Central memory CD4-positive, alpha-beta T cell (primary cell): ENCODE measurements at regions not wholly inside any gene's neighbourhood (a gene's known extent, or its start where the extent isn't known, plus 50 kb on each side); places are given as distances from the start of the nearest gene placed in this dataset.

Source experiments
- DNase-seq: peaks from one replicate; pipeline ENCODE4 v3.0.0; 2022

GRCh38 chr14:97273540-97273939 is 476.4 kb downstream of the VRK1 start:
- no peak for DNase-seq

- no peak for DNase-seq
Measured at GRCh38 chr14:97274626-97275025, 477.4 kb downstream of the VRK1 start.

- DNase-seq, result no peak
Measured at GRCh38 chr14:97275276-97275675, 478.1 kb downstream of the VRK1 start.

- peak; percentile 2 for DNase-seq
Measured at GRCh38 chr14:97276573-97276972, 479.4 kb downstream of the VRK1 start.

- DNase-seq, result no peak
Measured at GRCh38 chr14:97277711-97278110, 480.5 kb downstream of the VRK1 start.

- DNase-seq, result no peak
Measured at GRCh38 chr14:97280526-97280925, 483.3 kb downstream of the VRK1 start.

- DNase-seq, result no peak
Measured at GRCh38 chr14:97281741-97282140, 484.6 kb downstream of the VRK1 start.

GRCh38 chr14:97282210-97283004 is 485.2 kb downstream of the VRK1 start:
- DNase-seq, result no peak

- no peak for DNase-seq
Measured at GRCh38 chr14:97283005-97283403, 485.8 kb downstream of the VRK1 start.

GRCh38 chr14:97283426-97283825 is 486.2 kb downstream of the VRK1 start:
- DNase-seq, result no peak

GRCh38 chr14:97283841-97284240 is 486.7 kb downstream of the VRK1 start:
- DNase-seq, result no peak

GRCh38 chr14:97287956-97288355 is 490.8 kb downstream of the VRK1 start:
- DNase-seq, result no peak

- DNase-seq, result no peak
Measured at GRCh38 chr14:97290065-97290464, 492.9 kb downstream of the VRK1 start.

GRCh38 chr14:97290977-97291376 is 493.8 kb downstream of the VRK1 start:
- DNase-seq, result no peak

- DNase-seq, result no peak
Measured at GRCh38 chr14:97293659-97294058, 496.5 kb downstream of the VRK1 start.

- DNase-seq, result no peak
Measured at GRCh38 chr14:97295108-97295710, 498.0 kb downstream of the VRK1 start.

GRCh38 chr14:97296176-97296575 is 499.0 kb downstream of the VRK1 start:
- no peak for DNase-seq

GRCh38 chr14:97297100-97297499 is 499.9 kb downstream of the VRK1 start:
- no peak for DNase-seq

GRCh38 chr14:97298331-97298730 is 501.1 kb downstream of the VRK1 start:
- no peak for DNase-seq

- DNase-seq, result no peak
Measured at GRCh38 chr14:97298736-97299135, 501.6 kb downstream of the VRK1 start.

- peak; percentile 7 for DNase-seq
Measured at GRCh38 chr14:97299661-97300060, 502.5 kb downstream of the VRK1 start.

GRCh38 chr14:97301931-97302559 is 504.9 kb downstream of the VRK1 start:
- DNase-seq, result no peak

- DNase-seq, result no peak
Measured at GRCh38 chr14:97306133-97306759, 509.1 kb downstream of the VRK1 start.
